H1 (cell line): ENCODE measurements at regions not wholly inside any gene's neighbourhood (a gene's known extent, or its start where the extent isn't known, plus 50 kb on each side); places are given as distances from the start of the nearest gene placed in this dataset.

Source experiments
- CTCF ChIA-PET: fragments of 300-600 bp; sonication (Branson Sonifier 250); formaldehyde crosslinking; loops from one replicate; lab custom pipeline; 2021; ENCODE audit not compliant: partially characterized antibody; lab: Charles Lee
- POLR2A ChIA-PET: fragments of 300-600 bp; sonication (Branson Sonifier 250); formaldehyde crosslinking; loops from one replicate; lab custom pipeline; 2021; ENCODE audit warnings: inconsistent platforms; ENCODE audit not compliant: partially characterized antibody; lab: Charles Lee
- DNase-seq, 2 experiments: peaks; one replicate each; pipeline versions ENCODE4 v3.0.0 to v3.0.0-alpha.2; 2010 to 2022; ENCODE audit warnings: low spot score in 2 of 2, low read depth in 1 of 2, mixed read lengths in 1 of 2
- FAIRE-seq: peaks from 2 replicates; lab custom pipeline; 2011; peaks lifted over from hg19 to GRCh38; lab: Jason Lieb, UNC
- H2AFZ ChIP-seq: 2 replicates; pipeline ENCODE4 v1.8.1; 2012; ENCODE audit warnings: low read length, inconsistent platforms
- H2AK5ac ChIP-seq: 2 replicates; pipeline ENCODE4 v1.6.1; 2013; ENCODE audit warnings: low read depth, low read length
- H2BK120ac ChIP-seq: replicated peaks from 2 replicates; pipeline ENCODE3; 2013; ENCODE audit warnings: low read depth, low read length, inconsistent platforms
- H2BK12ac ChIP-seq: 2 replicates; pipeline ENCODE4 v1.6.1; 2013; ENCODE audit warnings: low read depth, low read length
- H2BK15ac ChIP-seq: 2 replicates; pipeline ENCODE4 v1.6.1; 2013; ENCODE audit warnings: low read length
- H2BK20ac ChIP-seq: 2 replicates; pipeline ENCODE4 v1.6.1; 2013; ENCODE audit warnings: low read length
- H2BK5ac ChIP-seq: 2 replicates; pipeline ENCODE4 v1.6.1; 2013; ENCODE audit warnings: low read depth, low read length
- H3K14ac ChIP-seq: 2 replicates; pipeline ENCODE4 v1.6.1; 2013; ENCODE audit warnings: inconsistent platforms; ENCODE audit not compliant: insufficient read length
- H3K18ac ChIP-seq: 2 replicates; pipeline ENCODE4 v1.6.1; 2013; ENCODE audit warnings: low read length; ENCODE audit errors: extremely low read depth
- H3K23ac ChIP-seq: 2 replicates; pipeline ENCODE4 v1.6.1; 2013; ENCODE audit warnings: inconsistent platforms; ENCODE audit not compliant: insufficient read length
- H3K23me2 ChIP-seq: 2 replicates; pipeline ENCODE4 v1.6.1; 2013; ENCODE audit warnings: low read depth, low read length
- H3K27ac ChIP-seq: 2 replicates; pipeline ENCODE4 v1.6.1; 2011; ENCODE audit warnings: low read depth, low read length, inconsistent platforms
- H3K27me3 ChIP-seq, 4 experiments: replicated peaks in 1 of 4; 1 replicate in 1 of 4; 2 replicates in 3 of 4; pipeline versions ENCODE4 v1.6.1 to v1.8.1; 2011 to 2013; ENCODE audit warnings: low read length in 3 of 4, mild to moderate bottlenecking in 3 of 4, inconsistent platforms in 2 of 4, mixed read lengths in 2 of 4, moderate library complexity in 1 of 4; ENCODE audit not compliant: control insufficient read depth in 3 of 4, insufficient read depth in 3 of 4; ENCODE audit errors: extremely low read depth in 1 of 4
- H3K36me3 ChIP-seq, 4 experiments: 2 replicates each; pipeline versions ENCODE4 v1.6.1 to v1.8.1; 2011 to 2013; ENCODE audit warnings: mild to moderate bottlenecking in 4 of 4, low read length in 3 of 4, moderate library complexity in 2 of 4, control low read depth in 1 of 4, inconsistent platforms in 1 of 4; ENCODE audit not compliant: insufficient read depth in 4 of 4, control insufficient read depth in 2 of 4
- H3K4ac ChIP-seq: replicated peaks from 2 replicates; pipeline ENCODE3; 2013; ENCODE audit warnings: low read length, low read depth, mixed read lengths, inconsistent platforms; ENCODE audit not compliant: insufficient read length
- H3K4me1 ChIP-seq, 4 experiments: replicated peaks in 1 of 4; 1 replicate in 1 of 4; 2 replicates in 3 of 4; pipeline versions ENCODE4 v1.6.1 to v1.8.1; 2011 to 2013; ENCODE audit warnings: low read length in 3 of 4, inconsistent platforms in 2 of 4, mixed read lengths in 1 of 4; ENCODE audit not compliant: insufficient read depth in 4 of 4, control insufficient read depth in 3 of 4
- H3K4me2 ChIP-seq, 2 experiments: 2 replicates each; pipeline versions ENCODE4 v1.6.1 to v1.8.1; 2011 to 2013; ENCODE audit warnings: low read depth in 2 of 2, low read length in 2 of 2, control low read depth in 1 of 2, inconsistent platforms in 1 of 2, mild to moderate bottlenecking in 1 of 2; ENCODE audit not compliant: insufficient read depth in 1 of 2
- H3K4me3 ChIP-seq, 4 experiments: fragments of 200-600, 300-600 bp in 1 of 4; sonication (generic), shearing (Covaris generic), sonication (Bioruptor Twin) in 1 of 4; 2 replicates each; pipeline versions ENCODE4 v1.5.1 to v1.8.1; 2011 to 2016; ENCODE audit warnings: low read length in 4 of 4, low read depth in 3 of 4, control low read depth in 2 of 4, inconsistent platforms in 2 of 4, mild to moderate bottlenecking in 2 of 4, mixed read lengths in 1 of 4, moderate library complexity in 1 of 4; ENCODE audit not compliant: insufficient read depth in 2 of 4; ENCODE audit errors: extremely low read depth in 1 of 4
- H3K56ac ChIP-seq: replicated peaks from 2 replicates; pipeline ENCODE3; 2013; ENCODE audit warnings: low read depth, mild to moderate bottlenecking, mixed read lengths, low read length, inconsistent platforms; ENCODE audit not compliant: insufficient read length
- H3K79me1 ChIP-seq: 2 replicates; pipeline ENCODE4 v1.6.1; 2013; ENCODE audit warnings: low read depth, low read length, control low read depth
- H3K79me2 ChIP-seq, 2 experiments: 2 replicates each; pipeline versions ENCODE4 v1.6.1 to v1.8.1; 2012 to 2013; ENCODE audit warnings: low read length in 2 of 2, mild to moderate bottlenecking in 2 of 2, inconsistent platforms in 1 of 2; ENCODE audit not compliant: insufficient read depth in 2 of 2, control insufficient read depth in 1 of 2
- H3K9ac ChIP-seq, 4 experiments: replicated peaks in 1 of 4; 1 replicate in 1 of 4; 2 replicates in 3 of 4; pipeline versions ENCODE4 v1.6.1 to v1.8.1; 2011 to 2013; ENCODE audit warnings: low read depth in 3 of 4, low read length in 3 of 4, control low read depth in 2 of 4, mild to moderate bottlenecking in 2 of 4, moderate library complexity in 2 of 4, inconsistent platforms in 1 of 4; ENCODE audit errors: extremely low read depth in 1 of 4
- H3K9me3 ChIP-seq, 2 experiments: 2 replicates each; pipeline versions ENCODE4 v1.6.1 to v1.8.1; 2012 to 2013; ENCODE audit warnings: mild to moderate bottlenecking in 2 of 2, moderate library complexity in 2 of 2, control low read depth in 1 of 2, inconsistent platforms in 1 of 2, low read depth in 1 of 2, low read length in 1 of 2, mixed read lengths in 1 of 2; ENCODE audit not compliant: insufficient read depth in 2 of 2
- H4K20me1 ChIP-seq, 2 experiments: replicated peaks in 1 of 2; 2 replicates each; pipeline versions ENCODE3 to v1.8.1; 2011 to 2013; ENCODE audit warnings: inconsistent platforms in 2 of 2, low read length in 2 of 2, mild to moderate bottlenecking in 1 of 2; ENCODE audit not compliant: insufficient read depth in 2 of 2, control insufficient read depth in 1 of 2
- H4K5ac ChIP-seq: 2 replicates; pipeline ENCODE4 v1.6.1; 2013; ENCODE audit warnings: low read length, low read depth, mixed read lengths, inconsistent platforms; ENCODE audit not compliant: insufficient read length
- H4K8ac ChIP-seq: 2 replicates; pipeline ENCODE4 v1.8.0; 2013; ENCODE audit warnings: mild to moderate bottlenecking, moderate library complexity, low read length, inconsistent platforms; ENCODE audit not compliant: insufficient read depth; ENCODE audit errors: extremely low read depth
- H4K91ac ChIP-seq: replicated peaks from 2 replicates; pipeline ENCODE3; 2013; ENCODE audit warnings: low read length, mixed read lengths, inconsistent platforms; ENCODE audit not compliant: insufficient read length
- BRCA1 ChIP-seq: IDR thresholded peaks from 2 replicates; pipeline ENCODE4 v1.6.1; 2012; ENCODE audit warnings: low read depth, low read length, improper control_type of control experiment
- CEBPB ChIP-seq: IDR thresholded peaks from 2 replicates; pipeline ENCODE4 v1.6.1; 2012; ENCODE audit warnings: low read depth, low read length
- CHD2 ChIP-seq: IDR thresholded peaks from 2 replicates; pipeline ENCODE4 v1.6.1; 2012; ENCODE audit warnings: low read length, improper control_type of control experiment
- E2F6 ChIP-seq: IDR thresholded peaks from 2 replicates; pipeline ENCODE4 v1.6.1; 2012; ENCODE audit warnings: inconsistent platforms
- HDAC2 ChIP-seq, 2 experiments: fragments of 300-600 bp in 1 of 2; sonication (generic) in 1 of 2; IDR thresholded peaks; 2 replicates each; pipeline ENCODE4 v1.6.1; 2011 to 2012; ENCODE audit warnings: low read depth in 2 of 2, low read length in 2 of 2, mild to moderate bottlenecking in 2 of 2, moderate library complexity in 2 of 2, borderline replicate concordance in 1 of 2, inconsistent platforms in 1 of 2
- JUND ChIP-seq: IDR thresholded peaks from 2 replicates; pipeline ENCODE4 v1.6.1; 2011; ENCODE audit warnings: mild to moderate bottlenecking, improper control_type of control experiment, low read length
- NRF1 ChIP-seq: IDR thresholded peaks from 2 replicates; pipeline ENCODE4 v1.6.1; 2011; ENCODE audit warnings: mild to moderate bottlenecking, low read depth, low read length, improper control_type of control experiment
- POLR2A ChIP-seq, 2 experiments: IDR thresholded peaks; 1 replicate in 1 of 2; 2 replicates in 1 of 2; pipeline ENCODE4 v1.6.1; 2011; ENCODE audit warnings: low read depth in 2 of 2, low read length in 2 of 2, mild to moderate bottlenecking in 2 of 2; ENCODE audit errors: control extremely low read depth in 1 of 2
- POLR2AphosphoS5 ChIP-seq: IDR thresholded peaks from 2 replicates; pipeline ENCODE4 v1.6.1; 2011; ENCODE audit warnings: low read depth, low read length
- RNF2 ChIP-seq: fragments of 200-900, 300-1000 bp; sonication (generic); IDR thresholded peaks from 2 replicates; pipeline ENCODE4 v1.7.1; 2016; ENCODE audit warnings: borderline replicate concordance, low read depth, mild to moderate bottlenecking, antibody characterized with exemption, low read length; ENCODE audit not compliant: poor library complexity, severe bottlenecking; ENCODE audit errors: missing control alignments
- RXRA ChIP-seq: IDR thresholded peaks from 2 replicates; pipeline ENCODE4 v1.6.1; 2011; ENCODE audit warnings: low read depth, mild to moderate bottlenecking, low read length, moderate library complexity; ENCODE audit not compliant: insufficient read depth
- SP4 ChIP-seq: IDR thresholded peaks from 2 replicates; pipeline ENCODE4 v1.6.1; 2012; ENCODE audit warnings: low read length, inconsistent platforms
- TCF12 ChIP-seq: IDR thresholded peaks from 2 replicates; pipeline ENCODE4 v1.6.1; 2011; ENCODE audit warnings: low read depth, mild to moderate bottlenecking, low read length
- WGBS, 2 experiments: shearing (Covaris generic) in 1 of 2; methylation state at CpG; one replicate each; pipeline versions ENCODE4 v1.1.6 to v1.1.7; 2013 to 2015; ENCODE audit warnings: low lambda C conversion rate in 2 of 2, mixed read lengths in 2 of 2, inconsistent platforms in 1 of 2, low coverage in 1 of 2, missing lambda C conversion rate in 1 of 2; ENCODE audit not compliant: insufficient replicate concordance in 2 of 2, insufficient coverage in 1 of 2, insufficient read length in 1 of 2; ENCODE audit errors: extremely low coverage in 1 of 2, missing lambda C conversion rate in 1 of 2; 5-methylcytosine and 5-hydroxymethylcytosine counted together

- H2BK5ac ChIP-seq, result no peak overlapping the region
- no peaks in the 10 kb centered on the region for H3K9me3 ChIP-seq
- H4K20me1 ChIP-seq, result no peaks in the 10 kb centered on the region
- no peak overlapping the region for H2BK120ac ChIP-seq
- H4K8ac ChIP-seq, result no peak overlapping the region
- no peak overlapping the region for H4K91ac ChIP-seq
- H3K27ac ChIP-seq, result no peak overlapping the region
- H2AFZ ChIP-seq, result no peak overlapping the region
- FAIRE-seq, result no peak
- H4K5ac ChIP-seq, result no peak overlapping the region
- H3K9ac ChIP-seq, result no peak overlapping the region
- no peak overlapping the region for H3K56ac ChIP-seq
- no peak overlapping the region for H2BK20ac ChIP-seq
- no peak for DNase-seq
- no peaks in the 10 kb centered on the region for H3K23me2 ChIP-seq
- no peak overlapping the region for H3K14ac ChIP-seq
- no peak overlapping the region for H3K23ac ChIP-seq
- H2BK12ac ChIP-seq, result no peak overlapping the region
- POLR2A ChIA-PET, result no interaction called here
- no peak overlapping the region for H3K18ac ChIP-seq
- H2BK15ac ChIP-seq, result no peak overlapping the region
- no peak overlapping the region for H3K4me2 ChIP-seq
- CTCF ChIA-PET, result interaction anchor here (0.9 kb wide), 1 partner anchor 17 kb away, joined by 3 read pairs; no protein-coding TSS in a partner anchor
- no peaks in the 10 kb centered on the region for H3K36me3 ChIP-seq
- WGBS, 2 experiments, result 94% methylated on average over 1 of the region's 1 CpG; no CpG with 5 or more reads in 1 of the 2 experiments
- no peaks in the 10 kb centered on the region for H3K4me1 ChIP-seq
- H3K79me2 ChIP-seq, result no peaks in the 10 kb centered on the region
- H3K4me3 ChIP-seq, result no peak overlapping the region
- no peak overlapping the region for H3K4ac ChIP-seq
- TF ChIP-seq POLR2A (IDR thresholded peaks at IDR 0.05; ENCODE audit: control extremely low read depth in 1 of 2, low read depth in 2 of 2, low read length in 2 of 2) (no peak), TCF12 (no peak), BRCA1 (no peak), E2F6 (no peak), CHD2 (no peak), NRF1 (no peak), RNF2 (no peak), JUND (no peak), POLR2AphosphoS5 (no peak), SP4 (no peak), RXRA (no peak), HDAC2 (IDR thresholded peaks at IDR 0.05; ENCODE audit: borderline replicate concordance in 1 of 2, low read depth in 2 of 2, low read length in 2 of 2) (no peak), CEBPB (no peak)
- TF ChIP-seq, all 59 proteins: peak for 0
- Histone ChIP-seq H3K79me1 (no peaks in the 10 kb centered on the region), H3K27me3 (no peaks in the 10 kb centered on the region), H2AK5ac (no peak overlapping the region)
Measured at GRCh38 chr3:166630190-166630589, 749.9 kb downstream of the ZBBX start.
